ENCODE measurements at regions not wholly inside any gene's neighbourhood (a gene's known extent, or its start where the extent isn't known, plus 50 kb on each side); places are given as distances from the start of the nearest gene placed in this dataset.

DNA sequence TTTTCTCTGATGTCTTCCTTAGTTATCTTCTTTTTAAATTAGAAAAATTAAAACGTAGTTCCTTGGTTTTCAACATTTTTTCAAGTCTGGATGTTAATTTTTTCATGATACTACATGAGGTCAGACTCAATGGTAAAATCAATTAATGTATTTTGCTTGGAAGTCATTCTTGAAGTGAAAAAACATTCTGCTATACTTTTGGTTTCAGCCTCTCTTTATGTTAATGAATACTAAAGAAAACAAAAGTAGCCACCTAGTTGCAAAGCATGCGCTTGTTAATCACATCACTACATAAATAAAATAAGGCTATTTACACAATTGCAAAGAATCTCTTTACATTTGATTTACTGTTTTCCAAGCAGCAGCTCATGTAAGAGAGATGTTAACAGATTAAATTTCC is 170.4 kb downstream of the LIPI start:
- no peak for TF ChIP-seq POLR2A (IDR thresholded peaks at IDR 0.05; ENCODE audit: extremely low read depth, insufficient read length)
- TF ChIP-seq, protein P1, sequence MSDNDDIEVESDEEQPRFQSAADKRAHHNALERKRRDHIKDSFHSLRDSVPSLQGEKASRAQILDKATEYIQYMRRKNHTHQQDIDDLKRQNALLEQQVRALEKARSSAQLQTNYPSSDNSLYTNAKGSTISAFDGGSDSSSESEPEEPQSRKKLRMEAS (IDR thresholded peaks at IDR 0.05; ENCODE audit: low read depth, low read length), result no peak
- TF ChIP-seq, protein P2, sequence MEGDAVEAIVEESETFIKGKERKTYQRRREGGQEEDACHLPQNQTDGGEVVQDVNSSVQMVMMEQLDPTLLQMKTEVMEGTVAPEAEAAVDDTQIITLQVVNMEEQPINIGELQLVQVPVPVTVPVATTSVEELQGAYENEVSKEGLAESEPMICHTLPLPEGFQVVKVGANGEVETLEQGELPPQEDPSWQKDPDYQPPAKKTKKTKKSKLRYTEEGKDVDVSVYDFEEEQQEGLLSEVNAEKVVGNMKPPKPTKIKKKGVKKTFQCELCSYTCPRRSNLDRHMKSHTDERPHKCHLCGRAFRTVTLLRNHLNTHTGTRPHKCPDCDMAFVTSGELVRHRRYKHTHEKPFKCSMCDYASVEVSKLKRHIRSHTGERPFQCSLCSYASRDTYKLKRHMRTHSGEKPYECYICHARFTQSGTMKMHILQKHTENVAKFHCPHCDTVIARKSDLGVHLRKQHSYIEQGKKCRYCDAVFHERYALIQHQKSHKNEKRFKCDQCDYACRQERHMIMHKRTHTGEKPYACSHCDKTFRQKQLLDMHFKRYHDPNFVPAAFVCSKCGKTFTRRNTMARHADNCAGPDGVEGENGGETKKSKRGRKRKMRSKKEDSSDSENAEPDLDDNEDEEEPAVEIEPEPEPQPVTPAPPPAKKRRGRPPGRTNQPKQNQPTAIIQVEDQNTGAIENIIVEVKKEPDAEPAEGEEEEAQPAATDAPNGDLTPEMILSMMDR (IDR thresholded peaks at IDR 0.05; ENCODE audit: low read depth, low read length), result no peak
